Ramos (cell line): ENCODE measurements at regions not wholly inside any gene's neighbourhood (a gene's known extent, or its start where the extent isn't known, plus 50 kb on each side); places are given as distances from the start of the nearest gene placed in this dataset.

Source experiments
- in situ Hi-C: fragments of 300-500 bp; cut with MboI; formaldehyde crosslinking; loops from one replicate; pipeline ENCODE4 v1.14.3; 2022; ENCODE audit warnings: low sequenced_read_pairs; ENCODE audit not compliant: unreplicated experiment

- in situ Hi-C loops, result no loop called here
Observed at GRCh38 chr2:23292024-23292423, 93.0 kb upstream of the KLHL29 start.

GRCh38 chr2:23293063-23293462, 91.9 kb upstream of the KLHL29 start:
- in situ Hi-C loops, result no loop called here

- in situ Hi-C loops, result no loop called here
Observed at GRCh38 chr2:23293731-23294130, 91.2 kb upstream of the KLHL29 start.

DNA sequence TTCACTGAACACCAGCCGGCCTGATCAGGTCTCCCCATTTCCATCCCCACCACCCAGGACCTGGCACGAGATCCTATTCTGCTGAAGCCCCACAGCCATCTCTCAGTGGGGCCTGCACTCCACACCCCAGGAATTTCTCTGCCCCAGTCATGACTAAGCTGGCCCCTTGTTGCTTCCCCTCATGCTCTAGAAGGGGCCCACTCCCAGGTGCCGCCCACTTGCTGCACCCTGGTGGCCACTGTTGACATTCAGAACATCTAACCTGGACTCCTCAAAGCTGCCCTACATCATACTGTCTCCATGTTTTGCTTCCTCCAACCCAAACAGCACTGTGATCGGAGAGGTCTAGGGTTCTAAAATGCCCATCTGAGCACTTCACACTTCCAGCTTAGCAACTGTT, 90.7 kb upstream of the KLHL29 start:
- in situ Hi-C loops, result no loop called here

- in situ Hi-C loops, result no loop called here
Observed at GRCh38 chr2:23296691-23297090, 88.3 kb upstream of the KLHL29 start.

DNA sequence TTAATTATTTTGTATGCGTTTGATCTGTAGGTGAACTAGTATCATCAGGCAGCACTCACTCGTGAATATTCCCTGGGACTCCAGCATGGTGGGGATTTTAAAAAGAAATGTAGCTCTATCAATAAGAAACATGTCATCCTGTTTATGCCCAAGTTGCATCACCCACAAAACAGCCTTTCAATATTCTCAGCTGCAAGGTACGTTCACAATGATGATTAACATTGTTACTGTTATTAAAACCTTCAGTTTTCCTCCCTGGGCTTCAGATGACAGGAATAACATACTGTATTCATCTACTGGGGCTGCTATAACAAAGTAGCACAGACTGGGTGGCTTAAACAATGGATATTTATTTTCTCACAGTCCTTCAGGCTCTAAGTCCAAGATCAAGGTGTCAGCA, 87.9 kb upstream of the KLHL29 start:
- in situ Hi-C loops, result no loop called here

- in situ Hi-C loops, result no loop called here
Observed at GRCh38 chr2:23298551-23298950, 86.4 kb upstream of the KLHL29 start.

- in situ Hi-C loops, result no loop called here
Observed at GRCh38 chr2:23299476-23300195, 85.3 kb upstream of the KLHL29 start.

DNA sequence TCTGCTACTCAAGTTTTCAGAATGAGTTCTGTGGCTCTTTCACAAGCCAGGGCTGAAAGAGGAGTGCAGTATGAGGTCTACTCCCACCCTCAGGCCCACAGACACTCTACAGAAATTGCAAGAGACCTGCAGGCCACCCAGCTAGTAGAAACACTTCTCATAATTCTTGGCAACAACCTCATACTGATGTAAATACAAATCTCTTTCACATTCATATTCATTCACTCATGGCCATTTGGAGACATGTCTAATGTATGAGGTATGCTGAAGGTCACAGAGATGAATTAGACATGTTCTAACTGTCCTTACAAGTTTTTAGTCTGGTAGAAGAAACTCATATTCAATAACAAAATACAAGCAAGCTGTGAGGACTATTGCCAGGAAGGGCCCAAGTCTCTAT, 83.8 kb upstream of the KLHL29 start:
- in situ Hi-C loops, result no loop called here

GRCh38 chr2:23302591-23302990, 82.4 kb upstream of the KLHL29 start:
- in situ Hi-C loops, result no loop called here

DNA sequence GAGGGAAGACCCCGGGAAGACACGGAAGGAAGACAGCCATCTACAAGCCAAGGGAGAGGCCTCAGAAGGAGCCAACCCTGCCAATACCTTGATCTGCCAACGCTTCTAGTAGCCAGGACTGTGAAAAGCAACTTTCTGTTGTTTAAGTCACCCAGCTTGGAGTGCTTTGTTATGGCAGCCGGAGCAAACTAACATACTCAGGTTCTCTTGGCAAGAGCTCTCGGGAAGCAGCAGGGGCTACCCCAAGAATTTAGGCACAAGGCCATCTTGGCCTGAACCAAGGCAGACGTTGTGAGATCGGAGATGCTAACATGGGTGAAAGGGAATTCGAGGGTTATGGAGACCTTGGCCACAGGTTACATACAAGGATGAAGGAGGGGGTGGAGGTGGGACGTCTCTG, 78.6 kb upstream of the KLHL29 start:
- in situ Hi-C loops, result no loop called here

DNA sequence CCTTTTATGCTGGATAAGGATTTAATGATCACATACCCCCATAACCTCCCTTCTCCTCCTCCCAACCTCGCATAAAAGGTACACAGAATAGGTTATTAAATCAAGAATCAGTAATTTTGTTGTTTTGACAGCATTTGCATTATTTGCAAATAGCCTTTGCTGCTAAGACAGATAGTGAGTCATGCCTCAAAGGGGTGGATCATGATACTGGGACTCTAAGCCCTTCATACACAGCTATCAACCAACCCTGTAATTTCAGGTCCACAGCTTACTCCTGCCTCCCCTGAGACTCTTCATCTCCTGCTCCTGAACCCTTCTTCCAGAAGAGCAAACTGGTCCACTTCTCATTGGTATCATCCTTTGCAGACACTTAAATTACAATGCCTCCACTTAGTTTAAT, 73.8 kb upstream of the KLHL29 start:
- in situ Hi-C loops, result no loop called here

GRCh38 chr2:23312996-23313606, 71.9 kb upstream of the KLHL29 start:
- in situ Hi-C loops, result no loop called here

DNA sequence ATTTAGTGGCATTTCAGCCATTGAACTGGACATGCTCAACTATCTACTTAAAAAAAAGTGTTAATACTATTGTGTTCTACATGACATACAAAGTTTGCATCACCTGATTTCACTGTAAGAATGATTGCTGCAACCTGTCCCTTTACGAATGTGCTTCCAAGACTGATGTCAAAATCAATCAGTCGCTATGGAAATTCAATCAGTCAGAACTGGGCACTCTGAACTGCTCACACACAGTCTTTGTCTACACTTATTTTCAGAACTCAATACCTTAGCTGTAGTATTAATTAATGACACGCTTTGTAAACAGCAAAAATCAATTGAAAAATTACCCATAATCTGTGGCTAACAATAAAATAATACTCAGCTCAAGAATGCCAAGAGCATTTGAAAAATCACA, 70.3 kb upstream of the KLHL29 start:
- in situ Hi-C loops, result no loop called here

DNA sequence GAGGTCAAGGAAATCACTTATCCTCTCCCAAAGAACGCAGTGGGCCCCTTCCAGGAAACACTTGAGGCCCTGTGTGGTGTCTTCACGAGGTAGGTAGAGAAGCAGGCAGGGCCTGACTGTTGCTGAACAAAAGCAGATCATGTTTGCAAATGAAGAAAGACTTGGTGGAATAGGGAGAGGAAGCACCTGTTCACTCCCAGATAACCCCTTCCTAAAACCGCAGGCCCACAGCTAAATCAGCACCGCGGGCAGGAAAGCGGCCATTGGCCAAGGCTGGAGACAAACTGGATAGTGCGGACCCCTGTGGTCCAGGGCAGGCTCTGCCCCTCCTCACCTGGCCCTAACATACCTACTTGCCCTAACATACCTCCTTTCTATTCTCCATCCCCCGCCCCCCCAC, 64.9 kb upstream of the KLHL29 start:
- in situ Hi-C loops, result no loop called here

DNA sequence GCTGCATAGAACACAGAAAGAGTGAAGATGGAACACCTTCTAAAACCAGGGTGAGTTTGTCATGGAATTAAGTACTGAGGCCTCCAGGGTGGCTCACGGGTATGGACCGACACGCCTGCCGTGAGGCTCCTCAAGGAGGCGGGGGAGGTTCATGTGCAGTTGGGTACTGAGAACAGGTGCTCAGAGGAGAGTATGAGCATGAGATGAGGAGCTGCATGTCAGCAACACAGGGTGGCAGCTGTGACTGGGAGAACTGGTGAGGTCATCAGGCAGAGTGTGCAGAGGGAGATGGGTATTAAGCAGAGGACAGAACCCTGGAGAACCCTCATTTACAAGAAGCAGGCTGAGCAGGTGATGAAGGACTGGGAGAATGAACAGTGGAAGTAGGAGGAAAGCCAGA, 63.2 kb upstream of the KLHL29 start:
- in situ Hi-C loops, result no loop called here

DNA sequence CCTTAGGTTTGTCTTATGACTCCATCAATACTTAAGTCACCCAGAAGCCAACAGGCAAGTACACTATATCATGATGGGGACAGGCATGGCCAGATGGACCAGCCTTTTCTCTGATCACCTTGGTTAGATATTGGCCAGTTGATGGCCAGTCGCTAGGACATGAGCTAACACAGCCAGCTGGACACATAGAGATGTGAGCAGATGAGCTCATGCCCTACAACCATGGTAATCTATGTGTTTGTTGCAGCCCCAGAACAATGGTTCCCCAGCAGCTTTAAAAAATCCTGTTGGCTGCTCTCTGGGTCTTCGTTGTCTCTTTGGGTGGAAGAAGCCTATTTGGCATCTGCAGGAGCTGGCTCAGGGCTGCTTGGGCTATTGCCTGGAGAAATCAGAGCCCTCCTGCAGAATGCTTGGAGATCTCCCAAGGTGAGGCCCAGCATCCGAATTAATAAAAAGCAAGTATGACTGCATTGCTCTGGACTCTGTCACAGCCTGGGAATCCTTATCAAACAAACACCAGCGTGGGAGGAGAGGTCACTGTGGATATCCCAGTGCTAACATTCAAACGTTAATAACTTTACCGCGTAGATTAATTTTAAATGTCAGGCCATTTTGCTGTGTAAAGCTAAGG, 62.3 kb upstream of the KLHL29 start:
- in situ Hi-C loops, result no loop called here

- in situ Hi-C loops, result no loop called here
Observed at GRCh38 chr2:23323198-23323916, 61.6 kb upstream of the KLHL29 start.

DNA sequence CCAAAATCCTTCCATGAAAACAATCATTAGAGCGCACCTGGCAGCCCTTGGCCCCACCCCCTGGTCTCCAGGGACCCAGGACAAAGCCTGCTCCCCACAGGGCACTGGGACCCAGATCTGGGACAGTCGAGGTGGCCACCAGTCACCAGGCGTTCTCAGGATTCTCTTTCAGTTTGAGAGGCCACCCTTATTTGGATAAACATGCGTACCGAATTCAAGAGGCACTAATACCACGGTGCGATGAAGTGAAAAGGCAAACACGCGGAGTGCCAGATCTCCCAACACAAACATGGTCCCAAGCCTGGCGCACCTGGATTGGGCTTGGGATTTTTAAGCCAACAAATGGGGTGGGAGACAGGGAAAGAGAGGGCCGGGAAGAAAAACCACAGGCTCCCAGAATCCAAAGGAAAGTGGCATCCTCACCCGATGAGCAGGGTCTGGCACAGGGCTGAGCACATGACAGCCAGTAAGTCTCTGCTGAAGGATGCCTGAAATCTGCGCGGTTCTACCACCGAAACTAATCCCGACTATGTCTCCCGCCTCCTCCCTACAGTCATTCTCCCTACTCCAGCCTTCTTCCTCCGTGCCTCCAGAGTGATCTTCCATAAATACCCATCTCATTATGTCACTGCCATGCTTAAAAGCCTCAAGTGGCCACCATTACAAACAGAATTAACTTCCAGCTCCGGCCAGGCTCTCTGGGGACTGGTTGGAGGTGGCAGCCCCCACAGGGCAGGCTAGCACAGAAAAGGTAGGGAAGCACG, 60.9 kb upstream of the KLHL29 start:
- in situ Hi-C loops, result no loop called here

DNA sequence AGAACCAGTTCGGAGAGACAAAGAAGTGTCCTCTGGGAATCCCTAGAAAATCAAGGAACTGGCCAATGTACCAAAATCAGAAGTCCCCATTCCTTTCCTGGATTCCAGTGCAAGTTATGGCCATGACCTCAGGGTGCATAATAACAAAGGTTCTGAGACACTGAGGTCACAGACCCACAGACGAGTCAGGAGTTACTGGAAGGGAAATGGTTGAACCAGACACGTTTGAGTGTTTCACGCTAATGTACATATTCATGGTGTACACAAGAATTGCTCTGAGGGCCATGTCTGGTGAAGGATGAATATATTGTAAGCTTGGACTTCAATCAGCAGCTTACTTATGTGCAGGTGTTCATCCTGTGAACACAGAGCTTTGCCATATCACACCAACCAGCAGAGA, 58.6 kb upstream of the KLHL29 start:
- in situ Hi-C loops, result no loop called here
